ENCODE measurements at regions not wholly inside any gene's neighbourhood (a gene's known extent, or its start where the extent isn't known, plus 50 kb on each side); places are given as distances from the start of the nearest gene placed in this dataset.

DNA sequence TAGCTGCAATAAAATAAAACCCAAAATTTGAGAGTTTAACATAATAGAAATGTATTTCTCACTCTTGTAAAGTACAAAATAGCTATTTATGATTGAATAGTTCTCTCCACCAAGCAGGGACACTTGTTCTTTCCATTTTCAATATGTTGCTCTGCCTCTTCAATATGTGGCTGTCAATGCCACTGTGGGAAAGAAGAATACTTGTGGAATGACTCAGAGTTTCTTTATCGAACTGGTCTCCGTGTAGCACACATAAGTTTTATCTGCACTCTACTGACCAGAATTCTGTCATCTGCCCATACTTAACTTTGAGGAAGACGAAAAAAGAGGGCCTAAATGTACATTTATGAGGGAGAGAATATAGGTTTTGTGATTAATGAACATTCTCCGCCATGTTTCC lies 256.9 kb downstream of the ATXN7L3B start:
- ATAC-seq = no peak
- no peaks in the 10 kb centered on the region for H3K36me3 ChIP-seq
- no peak overlapping the region for H3K4me3 ChIP-seq
- no peak for FAIRE-seq
- no peaks in the 10 kb centered on the region for H3K27me3 ChIP-seq
- H3K9me3 ChIP-seq = no peaks in the 10 kb centered on the region
- no peaks in the 10 kb centered on the region for H3K4me1 ChIP-seq
- no peak for DNase-seq
- 58 to 69% methylated on average over 4 of the region's 4 CpGs for WGBS, 2 donors
- H3K27ac ChIP-seq = no peak overlapping the region
- intact Hi-C loops (cut with DNase I) = no loop called here
- no peak for TF ChIP-seq CTCF (IDR thresholded peaks at IDR 0.05)

GRCh38 chr12:74801625-74802024 lies 264.0 kb downstream of the ATXN7L3B start:
- no peak overlapping the region for H3K4me3 ChIP-seq
- H3K36me3 ChIP-seq = no peaks in the 10 kb centered on the region
- no peak for DNase-seq
- H3K9me3 ChIP-seq = no peaks in the 10 kb centered on the region
- FAIRE-seq = no peak
- H3K27ac ChIP-seq = no peak overlapping the region
- TF ChIP-seq CTCF (IDR thresholded peaks at IDR 0.05) = no peak
- intact Hi-C loops (cut with DNase I) = no loop called here
- H3K4me1 ChIP-seq = no peaks in the 10 kb centered on the region
- ATAC-seq = no peak
- 47 to 54% methylated on average over 2 of the region's 2 CpGs for WGBS, 2 donors
- H3K27me3 ChIP-seq = no peaks in the 10 kb centered on the region

GRCh38 chr12:74816398-74817175 lies 279.0 kb downstream of the ATXN7L3B start:
- Histone ChIP-seq H3K9me3 (no peaks in the 10 kb centered on the region), H3K4me3 (no peak overlapping the region), H3K4me1 (no peaks in the 10 kb centered on the region), H3K36me3 (no peaks in the 10 kb centered on the region), H3K27me3 (no peaks in the 10 kb centered on the region), H3K27ac (no peak overlapping the region)
- TF ChIP-seq CTCF (IDR thresholded peaks at IDR 0.05) = no peak
- FAIRE-seq = no peak
- DNase-seq = peak in 1 of 6 donors; percentile 39
- 63 to 69% methylated on average over 10 of the region's 10 CpGs for WGBS, 2 donors
- intact Hi-C loops (cut with DNase I) = no loop called here
- no peak for ATAC-seq

DNA sequence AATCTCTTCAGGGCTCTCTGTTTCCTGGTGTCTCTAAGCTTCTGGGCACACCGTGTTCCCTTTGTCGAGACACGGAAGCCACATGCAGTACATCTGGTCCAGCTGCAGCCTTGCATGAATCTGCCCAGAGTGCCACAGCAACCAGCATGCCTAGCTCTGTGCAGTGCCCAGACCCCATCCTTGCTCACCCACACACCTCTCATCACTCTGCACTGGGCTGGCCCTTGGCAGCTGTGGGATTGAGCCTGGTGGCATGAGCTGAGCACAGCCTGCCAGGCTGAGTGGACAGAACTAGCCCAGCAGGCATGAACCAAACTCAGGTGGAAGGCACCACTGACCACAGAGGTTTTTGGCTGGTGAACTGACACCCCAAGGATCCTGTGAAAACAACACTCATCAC lies 279.9 kb downstream of the ATXN7L3B start:
- H3K9me3 ChIP-seq = no peaks in the 10 kb centered on the region
- intact Hi-C loops (cut with DNase I) = no loop called here
- ATAC-seq (no peak), FAIRE-seq (no peak), DNase-seq (peak in 1 of 6 donors; percentile 29)
- TF ChIP-seq CTCF (IDR thresholded peaks at IDR 0.05) = no peak
- 82 to 96% methylated on average over 3 of the region's 3 CpGs for WGBS, 2 donors
- no peaks in the 10 kb centered on the region for H3K4me1 ChIP-seq
- no peak overlapping the region for H3K4me3 ChIP-seq
- H3K27ac ChIP-seq = no peak overlapping the region
- H3K36me3 ChIP-seq = no peaks in the 10 kb centered on the region
- H3K27me3 ChIP-seq = no peaks in the 10 kb centered on the region

GRCh38 chr12:74818412-74818811 lies 280.8 kb downstream of the ATXN7L3B start:
- Histone ChIP-seq H3K36me3 (no peaks in the 10 kb centered on the region), H3K9me3 (no peaks in the 10 kb centered on the region), H3K4me3 (no peak overlapping the region), H3K27ac (no peak overlapping the region), H3K4me1 (no peaks in the 10 kb centered on the region), H3K27me3 (no peaks in the 10 kb centered on the region)
- WGBS, 2 donors = 30 to 49% methylated on average over 2 of the region's 2 CpGs
- no peak for FAIRE-seq
- no peak for TF ChIP-seq CTCF (IDR thresholded peaks at IDR 0.05)
- intact Hi-C loops (cut with DNase I) = no loop called here
- no peak for ATAC-seq
- no peak for DNase-seq
